ENCODE measurements at regions not wholly inside any gene's neighbourhood (a gene's known extent, or its start where the extent isn't known, plus 50 kb on each side); places are given as distances from the start of the nearest gene placed in this dataset.

DNA sequence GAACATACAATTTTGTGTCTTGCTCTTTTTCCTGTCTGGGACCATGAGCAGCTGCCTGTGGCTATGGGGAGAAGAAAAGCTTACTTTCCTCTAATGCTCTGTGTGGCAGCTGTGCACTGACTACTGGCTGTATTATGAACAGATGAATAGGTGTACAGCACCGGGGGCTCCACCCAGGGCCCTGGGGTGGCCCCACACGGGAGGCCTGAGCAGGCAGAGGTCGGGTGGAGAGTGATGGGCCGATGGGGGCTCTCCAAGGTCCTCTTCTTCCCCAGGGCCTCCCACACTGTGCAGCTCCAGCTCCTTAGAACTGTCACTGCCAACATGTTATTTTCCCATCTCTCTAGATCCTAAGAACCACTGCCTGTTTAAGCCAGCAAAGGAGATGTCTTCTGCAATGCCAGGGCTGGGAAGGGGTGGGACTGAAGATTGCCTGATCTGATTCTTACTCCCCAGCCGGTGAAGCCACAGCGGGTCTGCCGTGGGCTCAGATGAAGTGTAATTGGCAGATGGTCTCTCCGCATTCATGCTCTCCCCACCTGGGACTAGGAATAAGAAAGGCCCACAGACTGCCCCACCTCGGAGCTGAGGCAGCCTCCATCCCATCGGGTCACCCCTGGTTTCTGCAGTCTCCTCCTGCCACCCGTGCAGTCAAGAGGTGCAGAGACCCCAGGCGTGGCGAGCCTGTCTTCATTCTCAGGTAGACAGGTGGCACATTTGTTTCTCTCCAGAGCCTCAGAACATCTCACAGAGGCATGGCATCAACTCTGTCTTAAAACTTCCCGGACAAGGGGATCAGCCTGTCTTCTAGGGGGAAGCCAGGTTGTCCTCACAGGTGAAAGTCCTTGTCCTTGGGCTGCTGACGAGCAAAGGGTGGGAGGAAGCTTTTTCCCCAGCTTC, 186.5 kb upstream of the GALNT2 start:
- ATAC-seq, result no peak
- Histone ChIP-seq H3K9me3 (no peaks in the 10 kb centered on the region), H3K36me3 (no peaks in the 10 kb centered on the region), H3K27ac (no peak overlapping the region), H3K4me1 (no peaks in the 10 kb centered on the region), H3K27me3 (peaks cover 5% of the 10 kb centered on the region), H3K4me3 (no peak overlapping the region)
- TF ChIP-seq, protein P1, sequence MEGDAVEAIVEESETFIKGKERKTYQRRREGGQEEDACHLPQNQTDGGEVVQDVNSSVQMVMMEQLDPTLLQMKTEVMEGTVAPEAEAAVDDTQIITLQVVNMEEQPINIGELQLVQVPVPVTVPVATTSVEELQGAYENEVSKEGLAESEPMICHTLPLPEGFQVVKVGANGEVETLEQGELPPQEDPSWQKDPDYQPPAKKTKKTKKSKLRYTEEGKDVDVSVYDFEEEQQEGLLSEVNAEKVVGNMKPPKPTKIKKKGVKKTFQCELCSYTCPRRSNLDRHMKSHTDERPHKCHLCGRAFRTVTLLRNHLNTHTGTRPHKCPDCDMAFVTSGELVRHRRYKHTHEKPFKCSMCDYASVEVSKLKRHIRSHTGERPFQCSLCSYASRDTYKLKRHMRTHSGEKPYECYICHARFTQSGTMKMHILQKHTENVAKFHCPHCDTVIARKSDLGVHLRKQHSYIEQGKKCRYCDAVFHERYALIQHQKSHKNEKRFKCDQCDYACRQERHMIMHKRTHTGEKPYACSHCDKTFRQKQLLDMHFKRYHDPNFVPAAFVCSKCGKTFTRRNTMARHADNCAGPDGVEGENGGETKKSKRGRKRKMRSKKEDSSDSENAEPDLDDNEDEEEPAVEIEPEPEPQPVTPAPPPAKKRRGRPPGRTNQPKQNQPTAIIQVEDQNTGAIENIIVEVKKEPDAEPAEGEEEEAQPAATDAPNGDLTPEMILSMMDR (IDR thresholded peaks at IDR 0.05), result no peak
- intact Hi-C loops (cut with DNase I), result no loop called here
- no peak for DNase-seq

DNA sequence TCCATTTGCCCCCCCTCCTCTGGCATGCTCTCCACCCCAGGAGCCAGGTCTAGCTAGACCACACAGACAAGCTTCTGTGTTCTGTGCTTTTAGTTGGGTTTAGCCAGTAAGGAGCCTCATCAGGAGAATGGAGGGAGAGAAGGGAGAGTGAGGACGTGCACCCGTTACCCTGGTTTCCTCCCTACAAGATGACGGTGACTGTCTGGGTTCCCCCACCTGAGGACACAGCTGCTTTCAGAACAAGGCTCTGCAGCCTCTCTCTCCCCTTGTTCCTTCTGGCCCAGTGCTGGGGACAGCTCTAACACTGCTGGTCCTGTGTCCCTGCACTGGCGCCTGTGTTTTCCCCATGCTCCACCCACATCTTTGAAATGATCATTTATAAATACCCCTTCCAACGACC, 184.4 kb upstream of the GALNT2 start:
- TF ChIP-seq, protein P1 (IDR thresholded peaks at IDR 0.05), result no peak
- no peaks in the 10 kb centered on the region for H3K36me3 ChIP-seq
- no peak overlapping the region for H3K4me3 ChIP-seq
- intact Hi-C loops (cut with DNase I), result no loop called here
- DNase-seq (no peak), ATAC-seq (no peak)
- H3K27me3 ChIP-seq, result peaks cover 5% of the 10 kb centered on the region
- no peaks in the 10 kb centered on the region for H3K9me3 ChIP-seq
- no peak overlapping the region for H3K27ac ChIP-seq
- H3K4me1 ChIP-seq, result no peaks in the 10 kb centered on the region

DNA sequence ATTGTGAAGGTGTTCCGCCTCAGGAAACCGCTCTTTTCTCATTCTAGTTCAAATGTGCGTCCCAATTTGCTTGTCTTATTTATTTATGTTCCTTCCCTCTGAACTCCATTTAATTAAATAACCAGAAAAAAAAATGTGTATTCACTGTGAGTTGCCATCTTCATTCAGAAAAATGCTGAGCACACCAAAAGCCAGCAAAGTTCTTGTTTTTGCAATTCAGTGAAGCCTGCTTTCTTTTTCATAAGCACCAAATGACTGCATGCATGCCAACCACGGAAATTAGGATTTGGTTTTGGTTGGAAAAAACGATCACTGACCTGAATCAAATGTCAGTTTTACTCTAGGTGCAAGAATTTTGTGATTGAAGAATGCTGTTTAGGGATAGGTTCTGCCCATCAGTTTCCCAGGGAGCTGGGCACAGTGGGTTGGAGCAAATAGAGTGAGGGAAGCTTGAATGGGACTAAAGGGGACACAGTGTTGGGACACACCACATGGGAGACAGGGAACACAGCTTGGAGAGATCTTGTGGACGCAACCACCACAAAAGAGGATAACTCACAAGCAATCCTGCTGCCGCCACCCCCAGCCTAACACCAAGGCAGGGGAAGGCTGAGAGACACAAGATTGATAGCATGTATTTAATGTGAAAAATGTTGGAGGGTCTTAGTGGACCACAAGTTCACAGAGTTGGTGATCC, 183.4 kb upstream of the GALNT2 start:
- no peaks in the 10 kb centered on the region for H3K9me3 ChIP-seq
- H3K4me1 ChIP-seq, result no peaks in the 10 kb centered on the region
- TF ChIP-seq, protein P1 (IDR thresholded peaks at IDR 0.05), result no peak
- no peak overlapping the region for H3K4me3 ChIP-seq
- H3K27ac ChIP-seq, result no peak overlapping the region
- intact Hi-C loops (cut with DNase I), result no loop called here
- peaks cover 5% of the 10 kb centered on the region for H3K27me3 ChIP-seq
- no peaks in the 10 kb centered on the region for H3K36me3 ChIP-seq
- no peak for ATAC-seq
- no peak for DNase-seq

DNA sequence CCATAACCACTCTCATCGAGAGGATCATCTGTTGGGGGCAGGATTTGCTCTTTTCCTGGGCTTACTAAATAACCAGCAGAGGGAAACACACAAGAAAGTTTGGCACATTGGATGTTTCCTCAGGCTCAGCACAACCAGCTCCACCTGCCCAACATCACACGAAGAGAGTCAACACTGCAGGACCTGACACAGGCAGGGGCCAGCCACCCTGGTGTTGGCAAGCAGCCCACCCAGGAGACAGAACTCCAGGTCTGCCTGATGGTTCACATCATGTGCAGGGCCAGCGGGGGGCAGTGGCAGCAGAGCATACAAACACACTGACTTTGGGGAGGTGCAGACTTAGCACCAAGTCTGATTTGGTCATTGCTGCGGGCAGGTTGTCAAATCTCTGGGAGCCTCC, 182.3 kb upstream of the GALNT2 start:
- intact Hi-C loops (cut with DNase I), result no loop called here

DNA sequence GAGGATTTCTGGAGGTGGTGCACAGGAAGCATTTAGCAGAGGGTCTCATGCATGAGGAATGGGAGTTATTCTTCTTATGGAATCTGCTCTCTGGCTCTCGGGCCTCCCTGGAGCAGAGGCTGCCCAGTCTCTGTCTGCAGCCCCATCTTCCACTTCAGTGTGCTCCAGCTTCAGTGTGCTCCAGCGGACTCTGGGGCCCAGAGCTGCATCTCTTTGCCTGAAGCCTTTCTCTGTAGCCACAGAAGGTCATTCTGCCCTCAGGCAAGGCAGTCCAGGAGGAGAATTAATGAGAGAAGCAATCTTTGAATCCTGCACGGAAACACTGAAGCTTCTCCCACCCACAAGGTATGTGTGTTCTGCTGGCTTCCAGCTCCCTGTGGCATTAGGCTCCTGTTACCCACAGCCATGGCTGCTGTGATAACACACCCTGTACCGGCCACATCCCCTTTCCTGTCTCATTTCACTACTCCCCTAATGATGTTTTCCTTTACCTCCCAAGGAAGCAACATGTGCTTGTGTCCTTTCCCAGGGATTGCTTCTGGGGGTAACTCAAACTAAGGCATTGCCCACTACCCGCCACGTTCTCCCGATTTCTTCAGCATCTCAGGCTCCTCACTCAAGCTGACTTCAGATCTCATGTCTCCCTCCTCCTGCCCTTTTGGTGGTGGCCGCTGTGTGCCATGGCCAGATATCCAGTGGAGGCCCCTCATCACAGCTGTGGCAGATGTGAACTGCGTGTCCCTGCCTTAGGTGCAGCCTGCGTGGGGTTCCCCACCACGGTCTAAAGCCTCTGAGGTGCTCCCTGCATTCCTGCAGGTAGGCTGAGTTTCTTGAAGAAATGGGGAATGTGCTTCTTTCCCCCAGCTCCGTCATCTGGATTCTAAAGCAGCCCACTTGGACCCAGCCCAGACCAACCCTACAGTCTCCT, 181.2 kb upstream of the GALNT2 start:
- Histone ChIP-seq H3K4me1 (no peaks in the 10 kb centered on the region), H3K9me3 (no peaks in the 10 kb centered on the region), H3K27ac (no peak overlapping the region), H3K4me3 (no peak overlapping the region), H3K27me3 (peaks cover 4% of the 10 kb centered on the region), H3K36me3 (no peaks in the 10 kb centered on the region)
- ATAC-seq (no peak), DNase-seq (no peak)
- intact Hi-C loops (cut with DNase I), result no loop called here
- TF ChIP-seq, protein P1 (IDR thresholded peaks at IDR 0.05), result no peak

More for the DNA sequence above, 182.3 kb upstream of the GALNT2 start:
- no peak for DNase-seq
- Histone ChIP-seq H3K36me3 (no peaks in the 10 kb centered on the region), H3K27ac (no peak overlapping the region), H3K27me3 (peaks cover 5% of the 10 kb centered on the region), H3K4me1 (no peaks in the 10 kb centered on the region), H3K9me3 (no peaks in the 10 kb centered on the region), H3K4me3 (no peak overlapping the region)
- no peak for ATAC-seq
- TF ChIP-seq, protein P1 (IDR thresholded peaks at IDR 0.05), result no peak
